ENCODE measurements at regions not wholly inside any gene's neighbourhood (a gene's known extent, or its start where the extent isn't known, plus 50 kb on each side); places are given as distances from the start of the nearest gene placed in this dataset.

- ATAC-seq (no peak), DNase-seq (peak in 1 of 2 donors; percentile 4)
- H3K4me1 Mint-ChIP-seq = no peaks in the 10 kb centered on the region
- no peak overlapping the region for H3K27ac Mint-ChIP-seq
- H3K27me3 Mint-ChIP-seq = peaks cover 37% of the 10 kb centered on the region
- no peaks in the 10 kb centered on the region for H3K9me3 Mint-ChIP-seq
- no peak overlapping the region for H3K4me3 Mint-ChIP-seq
These were observed 159.5 kb downstream of the SHOX start for GRCh38 chrX:790041-790506.

GRCh38 chrX:789096-789495 lies 158.5 kb downstream of the SHOX start:
- H3K9me3 Mint-ChIP-seq = no peaks in the 10 kb centered on the region
- H3K4me3 Mint-ChIP-seq = no peak overlapping the region
- peaks cover 37% of the 10 kb centered on the region for H3K27me3 Mint-ChIP-seq
- H3K4me1 Mint-ChIP-seq = no peaks in the 10 kb centered on the region
- DNase-seq (peak in 1 of 2 donors; percentile 7), ATAC-seq (no peak)
- no peak overlapping the region for H3K27ac Mint-ChIP-seq

GRCh38 chrX:786441-786881 lies 155.9 kb downstream of the SHOX start:
- no peak for ATAC-seq
- Mint-ChIP-seq H3K27me3 (peaks cover 32% of the 10 kb centered on the region), H3K9me3 (no peaks in the 10 kb centered on the region), H3K4me1 (no peaks in the 10 kb centered on the region), H3K27ac (no peak overlapping the region), H3K4me3 (no peak overlapping the region)
- DNase-seq = peak in 1 of 2 donors; percentile 6

GRCh38 chrX:784829-785228 lies 154.2 kb downstream of the SHOX start:
- DNase-seq = no peak

GRCh38 chrX:781224-782204 lies 150.9 kb downstream of the SHOX start:
- Mint-ChIP-seq H3K9me3 (no peaks in the 10 kb centered on the region), H3K4me3 (no peak overlapping the region), H3K4me1 (no peaks in the 10 kb centered on the region), H3K27ac (no peak overlapping the region), H3K27me3 (no peaks in the 10 kb centered on the region)
- ATAC-seq = no peak
- no peak for DNase-seq

More at GRCh38 chrX:784829-785228, 154.2 kb downstream of the SHOX start:
- Mint-ChIP-seq H3K9me3 (no peaks in the 10 kb centered on the region), H3K27me3 (peaks cover 15% of the 10 kb centered on the region), H3K27ac (no peak overlapping the region), H3K4me3 (no peak overlapping the region), H3K4me1 (no peaks in the 10 kb centered on the region)
- no peak for ATAC-seq

GRCh38 chrX:776529-777230 lies 146.1 kb downstream of the SHOX start:
- ATAC-seq = no peak
- H3K4me3 Mint-ChIP-seq = no peak overlapping the region
- H3K4me1 Mint-ChIP-seq = no peaks in the 10 kb centered on the region
- peaks cover 0 to 3% of the 10 kb centered on the region in 2 donors for H3K9me3 Mint-ChIP-seq
- H3K27ac Mint-ChIP-seq = no peak overlapping the region
- no peak for DNase-seq
- no peaks in the 10 kb centered on the region for H3K27me3 Mint-ChIP-seq

GRCh38 chrX:776061-776460 lies 145.5 kb downstream of the SHOX start:
- ATAC-seq (no peak), DNase-seq (no peak)
- Mint-ChIP-seq H3K4me3 (no peak overlapping the region), H3K27me3 (no peaks in the 10 kb centered on the region), H3K9me3 (peaks cover 0 to 4% of the 10 kb centered on the region in 2 donors), H3K4me1 (no peaks in the 10 kb centered on the region), H3K27ac (no peak overlapping the region)

GRCh38 chrX:774536-774935 lies 143.9 kb downstream of the SHOX start:
- no peak overlapping the region for H3K27ac Mint-ChIP-seq
- no peaks in the 10 kb centered on the region for H3K4me1 Mint-ChIP-seq
- no peaks in the 10 kb centered on the region for H3K27me3 Mint-ChIP-seq
- H3K4me3 Mint-ChIP-seq = no peak overlapping the region
- ATAC-seq (no peak), DNase-seq (no peak)
- H3K9me3 Mint-ChIP-seq = peaks cover 0 to 4% of the 10 kb centered on the region in 2 donors

- ATAC-seq (no peak), DNase-seq (no peak)
- Mint-ChIP-seq H3K4me3 (no peak overlapping the region), H3K4me1 (no peaks in the 10 kb centered on the region), H3K9me3 (peaks cover 0 to 4% of the 10 kb centered on the region in 2 donors), H3K27me3 (no peaks in the 10 kb centered on the region), H3K27ac (no peak overlapping the region)
These were observed 142.9 kb downstream of the SHOX start for GRCh38 chrX:773292-774025.

GRCh38 chrX:771536-771935 lies 140.9 kb downstream of the SHOX start:
- Mint-ChIP-seq H3K27me3 (no peaks in the 10 kb centered on the region), H3K9me3 (peaks cover 0 to 4% of the 10 kb centered on the region in 2 donors), H3K4me1 (no peaks in the 10 kb centered on the region), H3K27ac (no peak overlapping the region), H3K4me3 (no peak overlapping the region)
- ATAC-seq (no peak), DNase-seq (no peak)

GRCh38 chrX:769796-770195 lies 139.2 kb downstream of the SHOX start:
- Mint-ChIP-seq H3K4me1 (no peaks in the 10 kb centered on the region), H3K9me3 (peaks cover 0 to 4% of the 10 kb centered on the region in 2 donors), H3K27me3 (no peaks in the 10 kb centered on the region), H3K4me3 (no peak overlapping the region), H3K27ac (no peak overlapping the region)
- no peak for ATAC-seq
- no peak for DNase-seq

- Mint-ChIP-seq H3K4me1 (no peaks in the 10 kb centered on the region), H3K27me3 (no peaks in the 10 kb centered on the region), H3K9me3 (peaks cover 0 to 4% of the 10 kb centered on the region in 2 donors), H3K27ac (no peak overlapping the region), H3K4me3 (no peak overlapping the region)
- no peak for DNase-seq
- no peak for ATAC-seq
These were observed 138.0 kb downstream of the SHOX start for GRCh38 chrX:768596-768995.

GRCh38 chrX:758917-759316 lies 128.3 kb downstream of the SHOX start:
- DNase-seq = no peak
- Mint-ChIP-seq H3K27me3 (peaks cover 23% of the 10 kb centered on the region), H3K4me3 (no peak overlapping the region), H3K4me1 (no peaks in the 10 kb centered on the region), H3K9me3 (peaks cover 7% of the 10 kb centered on the region in 2 donors), H3K27ac (no peak overlapping the region)
- no peak for ATAC-seq

GRCh38 chrX:750812-751211 lies 120.2 kb downstream of the SHOX start:
- Mint-ChIP-seq H3K4me3 (no peak overlapping the region), H3K9me3 (peaks cover 6 to 16% of the 10 kb centered on the region in 2 donors), H3K4me1 (no peaks in the 10 kb centered on the region), H3K27ac (no peak overlapping the region), H3K27me3 (peaks cover 8% of the 10 kb centered on the region)
- no peak for ATAC-seq
- DNase-seq = no peak

GRCh38 chrX:750263-750662 lies 119.7 kb downstream of the SHOX start:
- Mint-ChIP-seq H3K4me3 (no peak overlapping the region), H3K4me1 (no peaks in the 10 kb centered on the region), H3K27me3 (peaks cover 14% of the 10 kb centered on the region), H3K27ac (no peak overlapping the region), H3K9me3 (peaks cover 8 to 20% of the 10 kb centered on the region in 2 donors)
- peak; percentile 20 for ATAC-seq
- no peak for DNase-seq

Measured in stimulated activated naive CD8-positive, alpha-beta T cell treated with anti-CD3 and anti-CD28 coated beads, Interleukin-15, amount 100 ng/mL, for 72 hours (primary cell).